ENCODE measurements at regions not wholly inside any gene's neighbourhood (a gene's known extent, or its start where the extent isn't known, plus 50 kb on each side); places are given as distances from the start of the nearest gene placed in this dataset.

- no peak for TF ChIP-seq EP300 (IDR thresholded peaks at IDR 0.05; ENCODE audit: borderline replicate concordance in 1 of 2, low read depth in 2 of 2, low read length in 2 of 2)
Observed at GRCh38 chr17:77693776-77694175, 264.7 kb upstream of the TNRC6C start (continued).
